ENCODE measurements at regions not wholly inside any gene's neighbourhood (a gene's known extent, or its start where the extent isn't known, plus 50 kb on each side); places are given as distances from the start of the nearest gene placed in this dataset.

- no peak for TF ChIP-seq CTCF (IDR thresholded peaks at IDR 0.05)
- no peak for TF ChIP-seq POLR2A (IDR thresholded peaks at IDR 0.05)
- no peak for TF ChIP-seq EP300 (IDR thresholded peaks at IDR 0.05)
These were observed 557.2 kb downstream of the NR2F2 start for GRCh38 chr15:96887730-96888129.

Measured in tibial nerve (tissue), 4 donors.